B cell (primary cell): ENCODE measurements at regions not wholly inside any gene's neighbourhood (a gene's known extent, or its start where the extent isn't known, plus 50 kb on each side); places are given as distances from the start of the nearest gene placed in this dataset.

Source experiments
- CTCF ChIP-seq: fragments of 200-600 bp; IDR thresholded peaks from one replicate; pipeline ENCODE4 v1.8.0; 2022; ENCODE audit warnings: antibody characterized with exemption, mild to moderate bottlenecking
- EZH2 ChIP-seq: IDR thresholded peaks from 2 replicates; pipeline ENCODE4 v1.6.1; 2012; ENCODE audit warnings: borderline replicate concordance, low read depth, mild to moderate bottlenecking, moderate library complexity, low read length; ENCODE audit not compliant: insufficient read depth, poor library complexity, severe bottlenecking

GRCh38 chr4:10929818-10930217, 245.2 kb upstream of the CLNK start:
- no peak for TF ChIP-seq CTCF
- TF ChIP-seq EZH2, result no peak
